ENCODE measurements at regions not wholly inside any gene's neighbourhood (a gene's known extent, or its start where the extent isn't known, plus 50 kb on each side); places are given as distances from the start of the nearest gene placed in this dataset.

- TF ChIP-seq EZH2phosphoT487 (IDR thresholded peaks at IDR 0.05; ENCODE audit: insufficient read depth, low read depth) (no peak), EZH2 (IDR thresholded peaks at IDR 0.05; ENCODE audit: insufficient read depth, poor library complexity, severe bottlenecking) (no peak)
These were observed 640.8 kb upstream of the INTU start for GRCh38 chr4:126991965-126992364.

Measured in GM23248 (cell line).